Bronchial epithelial cell (primary cell): ENCODE measurements at regions not wholly inside any gene's neighbourhood (a gene's known extent, or its start where the extent isn't known, plus 50 kb on each side); places are given as distances from the start of the nearest gene placed in this dataset.
"Not testable (repeated sequence)": the region's sequence is repeated elsewhere in the genome, so short reads cannot be mapped to it uniquely, and the experiment has no call there.

Experiments used
- DNase-seq: peaks from one replicate; pipeline ENCODE4 v3.0.0-alpha.2; 2010; ENCODE audit warnings: low read depth
- FAIRE-seq: peaks from 2 replicates; lab custom pipeline; 2011; peaks lifted over from hg19 to GRCh38; lab: Jason Lieb, UNC
- H3K27me3 ChIP-seq: 2 replicates; pipeline ENCODE4 v1.5.1; 2011; ENCODE audit warnings: low read length; ENCODE audit not compliant: control insufficient read depth, insufficient read depth
- H3K36me3 ChIP-seq: 2 replicates; pipeline ENCODE4 v1.5.1; 2011; ENCODE audit warnings: low read length; ENCODE audit not compliant: control insufficient read depth, insufficient read depth
- H3K4me3 ChIP-seq: 2 replicates; pipeline ENCODE4 v1.5.1; 2011; ENCODE audit warnings: mild to moderate bottlenecking, low read depth, low read length, control low read depth
- TF ChIP-seq, protein P1 (sequence below): IDR thresholded peaks from 2 replicates; pipeline ENCODE4 v1.5.1; 2011; ENCODE audit warnings: mild to moderate bottlenecking, moderate library complexity, low read length, control low read depth, inconsistent platforms; ENCODE audit not compliant: insufficient read depth, severe bottlenecking

DNA sequence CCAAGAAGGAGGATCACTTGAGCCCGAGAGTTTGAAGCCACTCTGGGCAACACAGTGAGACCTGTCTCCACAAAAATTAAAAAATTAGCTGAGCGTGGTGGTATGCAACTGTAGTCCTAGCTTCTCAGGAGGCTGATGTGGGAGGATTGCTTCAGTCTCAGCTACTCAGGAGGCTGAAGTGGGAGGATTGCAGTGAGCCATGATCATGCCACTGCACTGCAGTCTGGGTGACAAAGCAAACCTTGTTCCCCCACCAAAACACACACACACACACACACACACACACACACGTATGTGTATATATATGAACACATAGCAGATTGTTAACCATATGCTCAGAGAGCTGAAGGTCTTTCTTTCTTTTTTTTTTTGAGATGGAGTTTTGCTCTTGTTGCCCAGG, 157.5 kb upstream of the MAST4 start:
- no peaks in the 10 kb centered on the region for H3K27me3 ChIP-seq
- no peak overlapping the region for H3K4me3 ChIP-seq
- no peak for FAIRE-seq
- no peak for DNase-seq
- no peaks in the 10 kb centered on the region for H3K36me3 ChIP-seq
- TF ChIP-seq, protein P1, sequence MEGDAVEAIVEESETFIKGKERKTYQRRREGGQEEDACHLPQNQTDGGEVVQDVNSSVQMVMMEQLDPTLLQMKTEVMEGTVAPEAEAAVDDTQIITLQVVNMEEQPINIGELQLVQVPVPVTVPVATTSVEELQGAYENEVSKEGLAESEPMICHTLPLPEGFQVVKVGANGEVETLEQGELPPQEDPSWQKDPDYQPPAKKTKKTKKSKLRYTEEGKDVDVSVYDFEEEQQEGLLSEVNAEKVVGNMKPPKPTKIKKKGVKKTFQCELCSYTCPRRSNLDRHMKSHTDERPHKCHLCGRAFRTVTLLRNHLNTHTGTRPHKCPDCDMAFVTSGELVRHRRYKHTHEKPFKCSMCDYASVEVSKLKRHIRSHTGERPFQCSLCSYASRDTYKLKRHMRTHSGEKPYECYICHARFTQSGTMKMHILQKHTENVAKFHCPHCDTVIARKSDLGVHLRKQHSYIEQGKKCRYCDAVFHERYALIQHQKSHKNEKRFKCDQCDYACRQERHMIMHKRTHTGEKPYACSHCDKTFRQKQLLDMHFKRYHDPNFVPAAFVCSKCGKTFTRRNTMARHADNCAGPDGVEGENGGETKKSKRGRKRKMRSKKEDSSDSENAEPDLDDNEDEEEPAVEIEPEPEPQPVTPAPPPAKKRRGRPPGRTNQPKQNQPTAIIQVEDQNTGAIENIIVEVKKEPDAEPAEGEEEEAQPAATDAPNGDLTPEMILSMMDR, result no peak

DNA sequence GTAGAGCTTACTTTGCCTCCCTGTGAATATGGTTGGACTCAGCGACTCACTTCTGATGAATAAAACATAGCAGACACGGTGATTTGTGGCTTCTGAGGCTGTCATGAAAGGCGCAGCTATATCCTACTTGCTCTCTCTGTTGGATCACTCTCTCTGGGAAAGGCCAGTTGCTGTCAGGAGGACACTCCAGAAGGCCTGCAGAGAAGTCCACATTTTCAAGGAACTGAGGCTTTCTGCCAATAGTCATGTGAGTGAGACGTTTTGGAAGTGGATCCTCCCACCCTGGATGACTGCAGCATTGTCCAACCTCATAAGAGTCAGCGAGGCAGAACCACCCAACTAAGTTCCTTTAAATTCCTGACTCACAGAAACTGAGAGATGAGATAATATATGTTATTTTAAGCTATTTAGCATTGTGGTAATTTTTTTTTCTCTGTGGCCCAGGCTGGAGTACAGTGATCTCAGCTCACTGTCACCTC, 156.0 kb upstream of the MAST4 start:
- no peaks in the 10 kb centered on the region for H3K36me3 ChIP-seq
- no peaks in the 10 kb centered on the region for H3K27me3 ChIP-seq
- no peak for FAIRE-seq
- TF ChIP-seq, protein P1, result no peak
- DNase-seq, result peak; percentile 37
- H3K4me3 ChIP-seq, result no peak overlapping the region

DNA sequence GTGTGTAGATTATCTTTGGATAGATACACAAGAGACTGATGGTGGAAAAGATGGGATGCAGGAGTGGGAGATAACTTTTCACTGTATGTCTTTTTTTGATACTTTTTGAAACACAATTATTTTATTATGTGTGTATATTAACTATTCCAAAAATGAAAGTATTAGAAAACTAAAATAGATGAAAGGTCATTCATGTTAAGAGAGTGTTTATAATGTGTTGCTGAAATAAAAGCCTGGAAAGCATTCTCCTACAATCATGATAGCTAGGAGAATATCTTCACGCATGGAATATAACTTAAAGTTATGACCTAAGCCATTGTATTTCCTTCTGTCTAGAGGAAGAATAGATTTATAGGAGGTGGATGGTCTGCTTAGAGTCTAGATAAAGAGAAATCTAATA, 154.8 kb upstream of the MAST4 start:
- Histone ChIP-seq H3K4me3 (no peak overlapping the region), H3K36me3 (no peaks in the 10 kb centered on the region), H3K27me3 (no peaks in the 10 kb centered on the region)
- TF ChIP-seq, protein P1, result no peak
- FAIRE-seq, result no peak
- DNase-seq, result no peak

DNA sequence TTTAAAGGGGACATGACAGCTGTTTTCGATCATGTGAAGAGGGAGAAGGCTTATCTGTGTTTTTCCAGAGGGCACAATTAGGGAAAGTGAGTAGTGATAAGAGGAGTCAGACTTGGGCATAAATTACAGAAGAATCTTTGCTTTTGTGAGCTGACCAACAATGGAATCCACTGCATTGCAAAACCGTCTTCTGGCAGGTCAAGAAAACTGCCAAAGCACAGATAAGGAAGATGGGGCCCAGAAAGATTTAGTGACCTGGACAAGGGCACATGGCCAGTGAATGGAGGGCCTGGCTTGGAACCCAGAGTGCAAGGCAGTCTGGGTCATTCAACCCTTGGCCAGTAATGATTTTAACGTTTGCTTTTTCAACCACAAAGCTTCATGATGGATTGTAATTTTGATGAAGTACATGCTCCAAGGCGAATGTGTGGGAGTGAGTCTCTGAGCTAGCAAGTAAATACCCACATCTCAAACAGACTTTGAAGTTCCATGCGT, 153.2 kb upstream of the MAST4 start:
- TF ChIP-seq, protein P1, result no peak
- DNase-seq, result no peak
- no peak for FAIRE-seq

DNA sequence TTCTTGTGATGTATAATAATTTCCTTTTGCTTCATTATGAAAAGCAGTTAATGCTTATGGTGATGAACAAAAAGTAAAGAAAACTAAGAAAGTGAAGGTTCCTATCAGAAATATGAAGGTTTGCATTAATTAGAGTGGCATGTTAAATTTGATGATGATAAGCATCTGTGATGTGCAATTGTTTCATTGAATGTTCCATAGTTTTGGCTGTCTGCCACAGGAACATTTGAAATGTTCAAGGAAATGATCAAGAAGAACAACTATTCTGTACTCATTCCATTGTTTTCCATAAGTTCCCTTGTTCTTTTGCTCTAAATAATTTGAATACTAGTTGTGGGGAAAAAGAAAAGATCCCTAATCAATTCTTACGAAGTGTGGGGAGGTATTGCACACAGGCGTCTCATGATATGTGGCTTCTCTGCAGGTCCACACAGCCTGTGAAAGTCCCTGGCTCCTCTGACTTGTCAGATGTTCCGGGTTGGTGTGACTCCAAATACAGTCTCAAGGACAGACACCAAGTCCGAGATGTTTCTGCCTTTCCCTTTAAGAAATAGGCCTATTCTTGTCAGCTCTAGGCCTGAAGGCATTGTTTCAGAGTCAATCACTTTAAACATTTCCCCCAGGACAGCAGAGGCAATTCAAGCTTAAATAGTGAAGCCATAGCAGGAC, 152.6 kb upstream of the MAST4 start:
- H3K27me3 ChIP-seq, result no peaks in the 10 kb centered on the region
- FAIRE-seq, result peak; percentile 13
- TF ChIP-seq, protein P1, result no peak

More for the DNA sequence above, 153.2 kb upstream of the MAST4 start:
- Histone ChIP-seq H3K4me3 (no peak overlapping the region), H3K36me3 (no peaks in the 10 kb centered on the region), H3K27me3 (no peaks in the 10 kb centered on the region)

DNA sequence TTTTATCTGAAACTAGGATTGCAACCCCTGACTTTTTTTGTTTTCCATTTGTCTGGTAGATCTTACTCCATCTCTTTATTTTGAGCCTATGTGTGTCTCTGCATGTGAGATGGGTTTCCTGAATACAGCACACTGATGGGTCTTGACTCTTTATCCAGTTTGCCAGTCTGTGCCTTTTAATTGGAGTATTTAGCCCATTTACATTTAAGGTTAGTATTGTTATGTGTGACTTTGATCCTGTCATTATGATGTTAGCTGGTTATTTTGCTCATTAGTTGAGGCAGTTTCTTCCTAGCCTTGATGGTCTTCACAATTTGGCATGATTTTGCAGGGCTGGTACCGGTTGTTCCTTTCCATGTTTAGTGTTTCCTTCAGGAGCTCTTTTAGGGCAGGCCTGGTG, 148.1 kb upstream of the MAST4 start:
- H3K4me3 ChIP-seq, H3K27me3 ChIP-seq, FAIRE-seq: not testable (repeated sequence)

More for the DNA sequence above, 152.6 kb upstream of the MAST4 start:
- Histone ChIP-seq H3K4me3 (no peak overlapping the region), H3K36me3 (no peaks in the 10 kb centered on the region)
- DNase-seq, result no peak

More for the DNA sequence above, 148.1 kb upstream of the MAST4 start:
- H3K36me3 ChIP-seq, DNase-seq: not testable (repeated sequence)
